Endothelial cell of umbilical vein (primary cell): ENCODE measurements at regions not wholly inside any gene's neighbourhood (a gene's known extent, or its start where the extent isn't known, plus 50 kb on each side); places are given as distances from the start of the nearest gene placed in this dataset.

Source experiments
- BruUV-seq: library from RNA; stranded (reverse); fragments of 400-500 nt; replicated peaks from 2 replicates; lab custom pipeline; 2021; lab: Mats Ljungman, UMichigan
- CTCF ChIA-PET: fragments of 300-600, 350-600 bp; sonication (Branson Sonifier 250); formaldehyde crosslinking; loops from one replicate; lab custom pipeline; 2021; ENCODE audit warnings: antibody characterized with exemption, inconsistent platforms; lab: Charles Lee
- POLR2A ChIA-PET: fragments of 300-600, 350-600 bp; sonication (Branson Sonifier 250); formaldehyde crosslinking; loops from one replicate; lab custom pipeline; 2021; ENCODE audit warnings: antibody characterized with exemption, inconsistent platforms; lab: Charles Lee
- DNase-seq: peaks from one replicate; pipeline ENCODE4 v3.0.0-alpha.2; 2011; ENCODE audit warnings: low read depth, low spot score
- FAIRE-seq: peaks from 2 replicates; lab custom pipeline; 2011; peaks lifted over from hg19 to GRCh38; lab: Jason Lieb, UNC
- H2AFZ ChIP-seq: 2 replicates; pipeline ENCODE4 v1.6.0; 2012; ENCODE audit warnings: low read depth, low read length, control low read depth, inconsistent platforms
- H3K27ac ChIP-seq: 2 replicates; pipeline ENCODE4 v1.5.1; 2011; ENCODE audit warnings: low read depth, mild to moderate bottlenecking, control low read depth, low read length, moderate library complexity; ENCODE audit not compliant: insufficient read depth
- H3K27me3 ChIP-seq, 2 experiments: 2 replicates each; pipeline versions ENCODE4 v1.6.0 to v1.6.1; 2011; ENCODE audit warnings: low read length in 2 of 2, mixed read lengths in 1 of 2; ENCODE audit not compliant: control insufficient read depth in 2 of 2, insufficient read depth in 2 of 2
- H3K36me3 ChIP-seq, 2 experiments: 2 replicates in 1 of 2; 3 replicates in 1 of 2; pipeline ENCODE4 v1.5.1; 2011; ENCODE audit warnings: low read length in 2 of 2, mild to moderate bottlenecking in 1 of 2, moderate library complexity in 1 of 2; ENCODE audit not compliant: control insufficient read depth in 2 of 2, insufficient read depth in 2 of 2; ENCODE audit errors: extremely low read depth in 1 of 2
- H3K4me1 ChIP-seq: 3 replicates; pipeline ENCODE4 v1.5.1; 2011; ENCODE audit warnings: mild to moderate bottlenecking, low read length; ENCODE audit not compliant: control insufficient read depth, insufficient read depth; ENCODE audit errors: extremely low read depth
- H3K4me2 ChIP-seq: 2 replicates; pipeline ENCODE4 v1.6.1; 2011; ENCODE audit warnings: low read length, control low read depth, mixed read lengths; ENCODE audit not compliant: insufficient read depth
- H3K4me3 ChIP-seq, 3 experiments: fragments of 200-600 bp in 1 of 3; sonication (generic), shearing (Covaris generic) in 1 of 3; replicated peaks in 1 of 3; 2 replicates each; pipeline ENCODE4 v1.5.1; 2011 to 2016; ENCODE audit warnings: control low read depth in 3 of 3, low read length in 3 of 3, mild to moderate bottlenecking in 2 of 3, inconsistent platforms in 1 of 3, low read depth in 1 of 3, moderate library complexity in 1 of 3; ENCODE audit not compliant: insufficient read depth in 1 of 3
- H3K79me2 ChIP-seq: 2 replicates; pipeline ENCODE4 v1.6.0; 2012; ENCODE audit warnings: low read length, inconsistent platforms; ENCODE audit not compliant: control insufficient read depth, insufficient read depth
- H3K9ac ChIP-seq: replicated peaks from 2 replicates; pipeline ENCODE3; 2011; ENCODE audit warnings: low read length, control low read depth; ENCODE audit not compliant: insufficient read depth; ENCODE audit errors: extremely low read depth
- H3K9me1 ChIP-seq: replicated peaks from 3 replicates; pipeline ENCODE4 v1.6.0; 2011; ENCODE audit warnings: mild to moderate bottlenecking, low read length; ENCODE audit not compliant: control insufficient read depth, insufficient read depth; ENCODE audit errors: extremely low read depth
- H3K9me3 ChIP-seq: replicated peaks from 2 replicates; pipeline ENCODE4 v1.5.1; 2012; ENCODE audit warnings: low read length, inconsistent platforms; ENCODE audit not compliant: control insufficient read depth, insufficient read depth
- H4K20me1 ChIP-seq: replicated peaks from 2 replicates; pipeline ENCODE3; 2011; ENCODE audit warnings: mild to moderate bottlenecking, low read length; ENCODE audit not compliant: control insufficient read depth, insufficient read depth; ENCODE audit errors: extremely low read depth
- CTCF ChIP-seq, 2 donors: IDR thresholded peaks; 1 replicate in 1 of 2; 2 replicates in 1 of 2; pipeline ENCODE4 v1.5.1; 2011; ENCODE audit warnings: low read length in 2 of 2, mild to moderate bottlenecking in 2 of 2, moderate library complexity in 2 of 2, control low read depth in 1 of 2, inconsistent platforms in 1 of 2, low read depth in 1 of 2; ENCODE audit not compliant: insufficient read depth in 1 of 2; ENCODE audit errors: extremely low read depth in 1 of 2
- EZH2 ChIP-seq: IDR thresholded peaks from 2 replicates; pipeline ENCODE4 v1.6.1; 2012; ENCODE audit warnings: borderline replicate concordance, low read depth, mild to moderate bottlenecking, moderate library complexity, low read length, inconsistent platforms; ENCODE audit not compliant: severe bottlenecking
- FOS ChIP-seq: IDR thresholded peaks from 2 replicates; pipeline ENCODE4 v1.6.1; 2011; ENCODE audit warnings: mild to moderate bottlenecking, low read length, moderate library complexity, borderline replicate concordance; ENCODE audit not compliant: insufficient read depth
- GATA2 ChIP-seq: IDR thresholded peaks from 2 replicates; pipeline ENCODE4 v1.7.0; 2011; ENCODE audit warnings: low read depth, mild to moderate bottlenecking, moderate library complexity, mixed read lengths, low read length; ENCODE audit not compliant: insufficient read length, insufficient read depth
- JUN ChIP-seq: IDR thresholded peaks from 2 replicates; pipeline ENCODE4 v1.6.1; 2011; ENCODE audit warnings: borderline replicate concordance, low read depth; ENCODE audit not compliant: insufficient read length, insufficient read depth
- MYC ChIP-seq: IDR thresholded peaks from one replicate; pipeline ENCODE4 v1.6.1; 2011; ENCODE audit warnings: mild to moderate bottlenecking, low read depth, low read length
- POLR2A ChIP-seq: IDR thresholded peaks from 2 replicates; pipeline ENCODE4 v1.6.1; 2012; ENCODE audit warnings: low read depth, mild to moderate bottlenecking, control low read depth, low read length
- POLR2AphosphoS5 ChIP-seq: IDR thresholded peaks from 2 replicates; pipeline ENCODE4 v1.6.1; 2012; ENCODE audit warnings: low read depth, mild to moderate bottlenecking, control low read depth, low read length, moderate library complexity; ENCODE audit not compliant: insufficient read depth
- dilution Hi-C: fragments of 300-500 bp; cut with MboI; formaldehyde crosslinking; loops from one replicate; pipeline ENCODE4 v1.15.0; 2019; ENCODE audit warnings: low sequenced_read_pairs; ENCODE audit not compliant: extremely low pct_ligation_motif_present
- intact Hi-C: fragments of 100-400 bp; cut with micrococcal nuclease; formaldehyde crosslinking; loops from one replicate; pipeline ENCODE4 v1.10.0; 2022
- TF ChIP-seq, protein P1 (sequence below): IDR thresholded peaks from 2 replicates; pipeline ENCODE4 v1.6.1; 2011; ENCODE audit not compliant: insufficient read depth, insufficient read length

DNA sequence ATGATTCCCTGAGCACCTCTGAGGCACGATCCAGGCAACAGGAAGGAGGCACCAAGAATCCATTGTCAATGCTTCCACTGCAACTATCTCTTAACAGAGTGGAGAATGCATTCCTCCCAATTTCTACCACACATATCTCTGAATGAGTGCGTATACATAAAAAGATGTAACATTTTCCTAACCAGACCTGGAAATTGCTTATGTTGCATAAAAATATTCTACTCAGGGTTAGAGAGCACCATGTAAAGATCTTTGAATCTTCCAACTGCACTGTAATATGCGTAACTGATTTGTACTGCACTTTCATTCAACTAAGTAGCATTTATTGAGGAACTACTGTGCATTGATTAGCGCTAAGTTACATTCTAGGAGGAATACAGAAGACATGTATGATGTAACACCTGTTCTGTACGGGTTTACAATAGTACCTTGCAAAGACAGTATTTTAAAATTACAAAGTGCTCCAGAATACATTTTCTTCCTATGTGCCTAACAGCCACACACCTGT lies 237.8 kb downstream of the EBLN2 start:
- dilution Hi-C loops, result no loop called here
- intact Hi-C loops, result no loop called here
- no peak for FAIRE-seq
- ChIA-PET CTCF (no interaction called here), POLR2A (no interaction called here)
- no TSS peak for BruUV-seq
- no peak for DNase-seq
- Histone ChIP-seq H3K27me3 (no peaks in the 10 kb centered on the region), H3K27ac (no peak overlapping the region), H3K79me2 (no peaks in the 10 kb centered on the region), H3K9me1 (no peaks in the 10 kb centered on the region), H4K20me1 (no peaks in the 10 kb centered on the region), H3K4me2 (no peak overlapping the region), H3K4me1 (no peaks in the 10 kb centered on the region), H3K9ac (no peak overlapping the region), H3K9me3 (peaks cover 2% of the 10 kb centered on the region), H2AFZ (no peak overlapping the region), H3K4me3 (no peak overlapping the region), H3K36me3 (no peaks in the 10 kb centered on the region)
- TF ChIP-seq POLR2A, result no peak
- no peak for TF ChIP-seq POLR2AphosphoS5
- no peak for TF ChIP-seq EZH2
- TF ChIP-seq MYC, result no peak
- TF ChIP-seq GATA2, result no peak
- no peak for TF ChIP-seq JUN
- TF ChIP-seq, protein P1, sequence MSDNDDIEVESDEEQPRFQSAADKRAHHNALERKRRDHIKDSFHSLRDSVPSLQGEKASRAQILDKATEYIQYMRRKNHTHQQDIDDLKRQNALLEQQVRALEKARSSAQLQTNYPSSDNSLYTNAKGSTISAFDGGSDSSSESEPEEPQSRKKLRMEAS, result no peak
- TF ChIP-seq CTCF (IDR thresholded peaks at IDR 0.05; ENCODE audit: extremely low read depth in 1 of 2, insufficient read depth in 1 of 2, low read depth in 1 of 2, low read length in 2 of 2), result no peak
- TF ChIP-seq FOS, result no peak
